ENCODE measurements at regions not wholly inside any gene's neighbourhood (a gene's known extent, or its start where the extent isn't known, plus 50 kb on each side); places are given as distances from the start of the nearest gene placed in this dataset.

GRCh38 chr15:37361621-37362020 lies 261.3 kb upstream of the MEIS2 start:
- TF ChIP-seq CTCF (IDR thresholded peaks at IDR 0.05; ENCODE audit: borderline replicate concordance, extremely low read depth, low read length, poor library complexity, severe bottlenecking) (no peak), EZH2 (IDR thresholded peaks at IDR 0.05; ENCODE audit: borderline replicate concordance, low read depth, low read length, severe bottlenecking) (no peak)
